DMS153 treated with DMSO at 0.1 percent for 48 hours (cell line): ENCODE measurements at regions not wholly inside any gene's neighbourhood (a gene's known extent, or its start where the extent isn't known, plus 50 kb on each side); places are given as distances from the start of the nearest gene placed in this dataset.

Experiments used
- DNase-seq: peaks from one replicate; lab custom pipeline; 2025; ENCODE audit not compliant: unreplicated experiment; lab: John Stamatoyannopoulos, UW

DNA sequence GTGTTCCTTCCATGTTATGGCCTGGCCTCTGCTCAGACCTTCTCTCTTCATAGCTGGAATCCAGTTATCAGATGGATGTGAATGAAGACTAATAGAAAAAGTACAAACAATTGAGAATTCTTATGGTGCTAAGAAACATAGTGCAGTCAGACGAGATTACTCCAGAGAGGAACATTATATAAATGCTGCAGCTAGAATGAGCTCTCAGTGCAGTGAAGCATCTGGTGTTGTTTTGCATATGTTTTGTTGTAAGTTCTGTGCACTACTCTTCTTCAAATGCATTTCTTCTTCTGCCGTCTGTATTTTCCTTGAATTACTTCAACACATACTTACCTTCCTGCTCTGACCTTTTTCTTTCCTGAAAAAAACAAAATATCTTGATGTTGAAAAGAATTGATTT is 602.4 kb upstream of the CDH18 start:
- DNase-seq = no peak

DNA sequence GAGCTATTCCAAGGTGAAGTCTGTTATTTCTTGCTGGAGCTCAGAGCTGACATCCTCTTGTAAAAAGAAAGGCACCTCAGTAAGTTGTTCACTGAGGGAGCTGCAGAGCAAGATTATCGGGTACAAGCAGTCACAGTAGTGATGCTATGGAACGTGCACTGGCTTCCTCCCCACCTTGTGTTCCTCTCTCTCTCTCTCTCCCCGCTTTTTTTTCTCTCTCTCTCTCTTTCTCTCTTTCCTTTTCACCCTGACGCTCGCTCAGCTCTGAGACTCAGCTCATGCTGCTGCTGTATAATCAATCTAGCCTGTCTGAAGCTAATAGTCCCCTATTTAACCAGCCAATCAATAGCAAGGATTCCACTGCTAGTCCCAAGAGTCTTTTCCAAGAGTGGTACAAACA is 587.6 kb upstream of the CDH18 start:
- no peak for DNase-seq

DNA sequence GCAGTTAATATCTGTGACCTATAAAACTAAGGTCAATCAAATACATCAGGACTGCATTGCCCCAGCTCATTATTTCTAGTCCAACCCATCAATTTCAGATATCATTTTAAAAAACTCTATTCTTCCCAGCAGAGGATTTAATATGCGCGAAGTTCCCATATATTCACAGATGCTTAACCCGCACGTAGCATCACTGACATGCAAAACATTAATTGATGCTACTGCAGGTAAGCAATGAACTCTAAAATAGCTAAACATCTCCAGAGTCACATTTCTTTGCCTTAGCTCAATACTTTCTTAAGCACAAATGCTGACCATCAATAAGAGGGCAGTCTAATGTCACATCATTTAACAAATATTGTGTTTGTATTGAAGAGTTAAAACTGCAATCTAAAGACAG is 586.6 kb upstream of the CDH18 start:
- no peak for DNase-seq

DNA sequence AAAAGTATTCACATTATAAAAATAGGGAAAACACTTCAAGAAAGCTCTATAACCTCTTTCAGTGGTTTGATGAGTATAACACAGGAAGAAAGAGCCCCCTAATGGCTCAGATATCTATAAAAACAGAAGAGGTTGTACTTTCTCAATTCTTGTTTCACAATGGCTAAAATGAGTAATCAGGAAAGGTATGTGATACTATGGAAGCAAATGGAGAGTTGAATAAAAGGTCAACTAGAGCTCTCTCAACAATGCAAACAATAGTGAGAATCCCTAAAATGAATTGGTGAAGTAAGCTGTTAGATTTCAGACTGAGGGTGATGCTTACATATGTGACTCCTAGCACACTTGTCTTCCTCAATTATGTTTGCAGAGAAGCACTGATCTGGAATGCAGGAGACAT is 584.6 kb upstream of the CDH18 start:
- no peak for DNase-seq

DNA sequence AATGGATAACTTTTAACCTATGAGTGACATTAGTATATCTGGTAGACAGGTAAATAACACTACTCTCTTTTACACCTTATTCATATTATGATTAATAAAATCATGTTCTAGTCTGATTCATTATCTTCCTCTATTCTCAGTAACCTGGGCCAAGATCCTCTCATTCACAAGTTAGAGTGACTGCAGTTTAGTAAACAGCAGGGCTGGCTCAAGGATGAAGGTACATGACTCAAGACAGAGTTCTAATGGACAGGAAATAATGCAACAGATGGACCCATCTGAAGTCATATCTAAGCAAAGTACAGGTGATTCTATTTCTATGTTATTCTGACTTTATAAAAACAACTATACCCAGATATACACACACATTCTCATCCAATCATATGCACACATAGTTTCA is 582.5 kb upstream of the CDH18 start:
- DNase-seq = no peak

DNA sequence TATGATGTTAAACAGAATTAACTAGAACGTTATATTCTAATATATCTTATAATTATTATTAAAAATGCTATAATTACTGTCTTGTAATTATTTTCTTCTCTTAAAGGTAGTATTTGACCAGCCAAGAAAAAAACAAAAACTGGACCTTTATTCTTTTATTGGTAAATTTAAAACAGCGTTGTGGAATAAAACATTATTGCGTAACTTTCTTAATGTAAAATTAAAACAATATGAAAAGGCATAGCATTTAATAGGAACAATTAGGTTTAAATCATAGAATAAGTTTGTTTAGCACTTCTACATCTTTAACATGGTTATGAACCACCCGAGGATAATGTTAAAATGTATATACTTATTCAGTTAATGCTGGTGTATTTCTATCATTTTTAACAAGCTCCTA is 574.5 kb upstream of the CDH18 start:
- no peak for DNase-seq

DNA sequence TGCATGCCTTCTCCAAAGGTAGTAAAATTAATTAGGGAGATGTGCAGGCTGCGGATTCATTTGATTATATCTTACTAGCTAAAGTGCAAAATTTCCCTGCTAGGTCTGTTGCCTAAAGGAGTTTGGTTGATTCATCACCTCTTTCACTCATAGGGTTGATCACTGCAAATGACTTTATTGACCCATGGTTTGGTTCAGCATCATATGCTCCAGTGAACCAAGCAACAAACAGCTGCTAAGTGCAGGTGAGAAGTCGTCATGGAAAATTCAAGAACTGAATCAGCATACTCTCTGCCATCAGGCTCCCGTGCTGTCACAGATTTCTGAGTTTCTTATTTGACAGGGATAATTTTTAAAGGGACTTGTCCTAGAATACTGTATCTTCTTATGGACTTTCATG is 571.8 kb upstream of the CDH18 start:
- no peak for DNase-seq

DNA sequence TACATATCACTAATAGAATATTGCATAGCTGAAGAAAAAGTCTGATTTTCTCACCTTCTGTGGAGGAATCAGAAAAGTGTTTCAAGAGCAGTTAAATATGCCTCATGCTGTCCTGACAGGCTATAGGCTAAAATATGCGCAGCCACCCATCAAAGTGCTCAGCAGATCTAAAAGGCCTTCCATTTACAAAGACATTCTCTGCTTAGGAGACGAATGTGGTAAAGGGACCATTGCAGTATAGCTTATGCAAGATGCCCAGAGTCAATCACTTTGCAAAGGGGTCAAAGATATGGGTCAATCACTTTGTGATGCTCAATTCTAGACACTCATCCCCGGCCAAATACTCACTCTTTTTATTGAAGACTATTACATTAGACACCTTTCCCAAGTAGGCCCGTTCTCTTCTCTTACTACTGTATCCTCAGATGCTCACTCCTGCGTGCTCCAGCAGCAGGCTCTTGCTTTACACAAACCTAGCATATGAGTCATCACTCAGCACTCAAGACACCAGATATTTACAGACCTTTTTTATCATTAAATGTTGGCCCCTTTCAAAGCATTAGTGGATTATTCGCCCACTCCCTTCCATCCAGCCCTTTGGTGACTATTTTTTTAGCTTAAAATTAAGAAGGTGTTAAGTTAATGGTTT is 568.2 kb upstream of the CDH18 start:
- no peak for DNase-seq

DNA sequence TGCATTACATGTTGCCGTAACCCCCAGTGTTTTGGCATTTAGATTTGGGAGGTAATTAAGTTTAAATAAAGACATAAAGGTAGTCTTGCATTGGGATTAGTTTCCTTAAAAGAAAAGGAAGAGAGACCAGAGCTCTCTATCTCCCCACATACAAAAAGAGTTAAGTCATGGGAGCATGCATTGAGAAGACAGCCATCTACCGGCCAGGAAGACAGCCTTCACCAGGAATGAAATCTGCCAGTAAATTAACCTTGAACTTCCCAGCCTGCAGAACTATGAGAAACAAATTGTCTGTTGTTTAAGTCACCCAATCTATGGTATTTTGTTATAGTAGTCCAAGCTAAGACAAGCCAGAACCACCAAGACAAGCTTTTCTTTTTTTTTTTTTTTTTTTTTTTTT is 567.0 kb upstream of the CDH18 start:
- DNase-seq = no peak

DNA sequence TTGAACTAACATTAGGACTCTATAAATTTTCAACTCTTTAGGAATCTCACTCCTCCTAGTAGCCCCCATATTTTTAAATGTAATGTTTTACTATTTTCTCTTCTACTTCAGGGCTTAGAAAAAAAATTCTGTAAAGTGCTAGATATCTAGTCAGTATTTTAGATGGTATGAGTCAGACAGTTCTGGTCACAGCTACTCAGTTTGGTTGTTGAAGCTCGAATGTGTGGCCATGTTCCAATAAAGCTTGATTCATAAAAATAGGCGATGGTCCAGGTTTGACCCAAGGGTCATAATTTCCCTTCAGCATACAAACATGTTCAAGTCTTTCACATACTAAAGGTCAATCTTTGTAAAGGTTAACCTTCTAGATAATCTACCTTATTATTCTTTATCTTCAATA is 566.0 kb upstream of the CDH18 start:
- DNase-seq = no peak

DNA sequence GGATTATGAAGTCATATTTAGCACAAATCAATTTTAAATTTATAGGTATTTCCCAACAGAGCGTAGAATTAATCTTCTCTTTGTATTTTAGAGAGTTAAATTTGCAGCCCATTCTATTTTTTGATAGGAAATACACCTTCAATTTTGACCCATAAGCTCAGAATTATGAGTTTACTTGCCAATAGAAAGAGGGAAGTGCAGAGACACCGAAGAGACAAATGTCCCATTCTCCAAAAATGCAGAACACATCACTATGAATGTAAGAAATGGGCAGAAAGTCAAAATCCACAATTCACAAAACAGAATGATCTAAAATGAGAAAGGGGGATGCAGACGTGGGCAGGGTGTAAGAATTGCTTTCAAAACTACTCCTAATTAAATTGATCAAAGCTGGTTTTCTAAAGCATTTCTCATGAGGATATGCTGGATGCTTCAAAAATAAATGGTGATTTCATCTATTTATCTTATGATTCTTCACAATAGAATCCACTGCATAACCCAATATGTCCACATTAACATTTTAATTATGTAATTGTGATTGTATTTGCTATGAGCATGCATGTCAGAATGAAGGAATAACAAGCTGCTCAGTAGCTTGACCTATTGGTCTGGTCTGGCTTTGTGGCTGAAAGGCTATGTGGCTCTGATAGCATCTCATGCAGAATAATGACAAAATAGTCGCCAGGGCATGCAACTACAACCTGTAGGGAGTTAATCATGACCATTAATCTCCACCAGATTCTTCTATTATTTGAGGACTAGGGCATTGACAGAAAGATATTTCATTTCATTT is 550.1 kb upstream of the CDH18 start:
- no peak for DNase-seq

DNA sequence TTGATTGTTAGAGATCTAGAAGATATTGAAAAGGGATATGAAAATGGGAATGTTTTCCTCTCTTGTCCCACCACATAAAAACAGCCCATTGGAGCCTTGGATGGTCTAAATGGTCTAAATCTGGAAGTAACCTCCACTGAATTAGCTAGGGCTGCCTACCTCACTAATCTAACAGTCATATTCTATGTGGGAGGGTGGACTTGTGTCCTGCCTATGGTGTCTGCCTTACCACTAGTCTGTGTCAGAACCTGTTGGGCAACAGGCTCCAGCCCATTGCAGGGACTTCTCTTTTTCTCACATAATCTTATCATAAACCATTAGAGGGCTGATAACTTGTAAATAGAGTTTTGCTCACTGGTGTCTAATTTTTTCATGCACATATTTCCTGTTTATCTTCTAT is 548.8 kb upstream of the CDH18 start:
- no peak for DNase-seq

DNA sequence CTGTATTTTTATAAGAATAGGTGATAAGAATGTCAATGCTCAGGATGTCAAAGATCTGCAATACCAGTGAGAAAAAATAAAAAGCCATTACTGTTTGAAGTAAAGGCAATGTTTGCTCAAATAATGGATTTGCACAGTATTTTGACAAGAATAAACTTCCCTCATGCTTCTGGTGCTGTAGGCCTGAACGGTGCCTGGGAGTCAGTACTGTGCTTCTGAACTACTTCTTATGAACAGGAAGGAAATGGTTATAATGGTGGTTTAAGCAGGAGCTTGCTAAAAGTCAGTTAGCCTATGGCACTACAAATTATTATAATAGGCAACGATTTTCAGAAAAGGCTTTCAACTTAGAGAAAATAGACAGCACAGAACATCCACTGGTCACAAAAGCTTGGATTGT is 548.3 kb upstream of the CDH18 start:
- no peak for DNase-seq

DNA sequence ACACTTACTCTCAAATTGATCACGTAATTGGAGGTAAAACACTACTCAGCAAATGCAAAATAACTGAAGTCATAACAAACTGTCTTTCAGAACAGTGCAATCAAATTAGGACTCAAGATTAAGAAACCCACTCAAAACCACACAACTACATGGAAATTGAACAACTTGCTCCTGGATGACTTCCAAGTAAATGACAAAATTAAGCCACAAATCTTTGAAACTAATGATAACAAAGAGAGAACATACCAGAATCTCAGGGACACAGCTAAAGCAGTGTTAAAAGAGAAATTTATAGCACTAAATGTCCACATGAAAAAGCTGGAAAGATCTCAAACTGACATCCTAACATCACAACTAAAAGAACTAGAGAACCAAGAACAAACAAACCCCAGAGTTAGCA is 540.5 kb upstream of the CDH18 start:
- DNase-seq = no peak

DNA sequence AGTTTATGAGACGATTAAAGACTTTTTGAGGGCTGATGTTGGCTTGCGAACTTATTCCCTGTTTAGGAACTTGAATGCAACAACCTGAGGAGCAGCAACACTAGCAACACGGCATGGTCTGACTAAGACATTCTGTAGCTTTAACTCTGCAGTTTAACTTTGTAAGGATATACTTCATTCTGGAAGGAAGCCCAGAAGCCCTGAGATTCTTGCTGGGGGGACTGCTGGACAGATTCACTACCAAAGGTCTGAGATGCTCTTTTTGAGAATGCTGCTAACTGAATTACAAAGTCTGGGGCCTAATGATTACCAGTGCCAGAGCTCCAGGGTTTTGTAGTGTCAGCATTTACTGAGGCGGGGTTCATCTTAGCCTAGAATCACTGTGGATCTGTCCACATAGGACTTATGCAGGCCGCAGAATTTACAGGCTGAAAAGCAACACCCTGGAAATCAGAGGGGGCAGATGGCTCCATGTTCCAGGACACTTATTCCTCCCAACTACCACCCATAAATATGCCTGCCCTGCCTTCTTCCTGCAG is 537.1 kb upstream of the CDH18 start:
- DNase-seq = no peak

DNA sequence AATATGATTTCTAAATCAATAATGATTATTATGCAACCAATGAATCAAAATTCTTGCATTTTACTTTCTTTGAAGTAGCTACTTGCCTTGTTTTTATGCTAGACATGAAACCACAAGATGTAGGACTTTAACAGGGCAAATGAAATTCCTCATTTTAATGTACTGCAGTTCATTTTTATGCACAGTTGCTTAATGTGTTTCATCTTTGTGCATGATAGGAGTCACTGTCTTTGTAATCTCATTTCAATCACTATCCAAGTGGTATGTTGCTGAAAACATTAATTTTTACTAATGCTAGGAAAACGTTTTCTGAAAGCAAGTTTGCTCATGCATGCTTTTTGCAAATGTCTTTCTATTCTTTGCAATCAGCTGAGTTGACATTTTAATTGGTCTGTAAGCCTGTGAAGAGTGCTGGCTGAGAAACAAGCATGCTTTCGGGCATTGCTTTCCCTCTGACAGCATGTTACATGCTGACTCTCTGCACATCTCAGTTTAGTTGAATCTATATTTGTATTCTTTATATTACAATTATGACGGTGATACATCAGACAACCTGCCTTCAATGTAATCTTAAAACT is 535.0 kb upstream of the CDH18 start:
- no peak for DNase-seq

DNA sequence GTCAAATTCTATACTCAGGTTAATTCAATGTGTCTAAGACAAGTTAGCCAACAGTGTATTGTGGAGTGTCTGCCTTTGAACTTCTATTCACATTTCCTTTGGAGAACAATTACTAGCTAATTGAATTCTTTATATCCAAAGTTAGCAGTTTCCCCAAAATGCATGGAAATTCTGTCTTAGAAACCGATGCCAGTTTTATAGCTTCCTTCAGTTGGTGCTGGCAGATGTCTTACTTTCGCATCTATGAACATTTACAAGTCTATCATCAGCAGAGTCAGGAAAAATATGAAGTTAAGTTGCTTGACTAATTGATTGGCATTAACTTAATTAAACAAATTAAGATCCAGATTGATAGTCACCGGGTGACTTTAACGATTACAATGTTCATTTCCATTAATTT is 527.6 kb upstream of the CDH18 start:
- DNase-seq = no peak

DNA sequence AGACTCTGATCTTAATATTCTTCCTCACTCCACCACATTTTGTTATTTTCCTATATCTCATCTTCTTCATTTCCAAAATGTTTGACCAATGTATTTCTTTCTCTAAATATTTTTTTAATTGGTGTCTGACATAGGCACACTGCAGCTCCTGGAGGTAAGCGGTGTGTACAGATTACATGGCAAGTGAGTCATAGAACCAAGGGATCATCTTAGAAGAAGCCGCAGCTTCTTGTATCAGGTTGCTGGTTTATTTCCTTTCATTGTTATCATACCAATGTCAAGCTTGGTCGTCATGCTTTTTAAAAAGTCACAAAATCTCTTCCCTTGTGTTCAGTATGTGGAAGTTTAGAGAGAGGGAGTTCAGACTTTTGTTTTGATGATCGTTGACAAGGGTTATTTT is 526.1 kb upstream of the CDH18 start:
- DNase-seq = no peak

DNA sequence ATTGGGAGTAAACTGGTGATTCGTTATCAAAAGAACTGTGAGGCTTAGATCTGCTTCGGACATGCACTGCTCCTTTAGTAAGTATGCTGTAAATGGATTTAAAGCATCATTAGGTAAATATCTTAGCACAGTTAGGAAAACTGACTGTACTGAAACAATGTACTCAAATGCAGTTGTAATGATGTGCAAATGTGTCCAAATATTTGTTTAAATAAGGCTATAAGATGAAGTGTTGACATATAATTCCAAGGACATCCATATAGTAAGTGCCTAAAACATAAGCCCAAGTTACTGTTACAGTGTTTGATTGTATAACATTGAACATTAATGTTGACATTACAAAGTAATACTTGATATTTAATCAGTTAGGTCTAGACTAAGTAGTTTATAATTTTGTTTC is 512.5 kb upstream of the CDH18 start:
- no peak for DNase-seq

DNA sequence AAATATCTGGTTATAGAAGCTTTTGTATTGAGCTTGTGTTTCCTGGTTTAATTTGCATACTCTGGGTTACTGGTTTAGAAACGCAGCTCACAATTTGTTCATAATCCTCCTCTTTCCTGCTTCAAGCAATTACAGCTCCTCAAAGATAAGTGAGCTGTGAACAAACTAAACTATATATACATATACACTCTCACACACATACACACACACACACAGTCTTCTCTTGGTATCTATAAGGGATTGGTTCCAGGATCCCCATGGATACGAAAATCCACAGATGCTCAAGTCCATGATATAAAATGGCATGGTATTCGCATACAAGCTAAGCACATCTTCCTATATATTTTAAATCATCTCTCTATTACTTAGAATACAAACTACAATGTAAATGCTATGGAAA is 510.9 kb upstream of the CDH18 start:
- no peak for DNase-seq

DNA sequence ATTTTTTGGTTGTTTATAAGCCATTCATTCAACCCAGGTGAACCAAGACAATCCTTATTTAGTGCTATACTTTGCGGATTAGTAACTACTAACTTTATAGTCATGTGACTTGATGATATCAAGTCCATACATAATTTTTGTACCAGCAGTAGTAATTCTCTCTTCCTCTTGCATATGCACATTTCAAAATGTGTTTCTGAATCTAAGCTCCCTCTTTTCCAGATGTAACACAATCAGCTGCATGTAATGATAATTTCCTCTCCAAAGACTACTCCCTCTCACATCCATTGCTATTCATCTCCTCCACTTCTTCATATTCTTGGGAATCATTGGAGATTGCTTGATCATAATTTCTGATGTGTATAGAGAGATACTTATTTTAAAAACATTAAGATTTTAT is 510.1 kb upstream of the CDH18 start:
- DNase-seq = no peak

DNA sequence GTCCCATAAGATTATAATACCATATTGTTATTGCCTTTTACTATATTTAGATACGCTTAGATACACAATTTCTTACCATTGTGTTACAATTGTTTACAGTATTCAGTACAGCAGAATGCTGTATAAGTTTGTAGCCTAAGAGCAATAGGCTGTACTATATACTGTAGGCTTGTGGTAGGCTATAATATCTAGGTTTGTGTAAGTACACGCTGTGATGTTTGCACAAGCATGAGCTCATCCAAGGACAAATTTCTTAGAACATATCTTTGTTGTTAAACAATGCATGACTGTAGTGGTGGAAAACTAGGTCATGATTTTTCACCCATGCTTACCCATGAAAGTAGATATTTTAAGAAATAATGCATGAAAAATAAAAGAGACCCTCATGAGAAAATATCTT is 509.4 kb upstream of the CDH18 start:
- no peak for DNase-seq
